ENCODE measurements at regions not wholly inside any gene's neighbourhood (a gene's known extent, or its start where the extent isn't known, plus 50 kb on each side); places are given as distances from the start of the nearest gene placed in this dataset.
"Not testable (repeated sequence)": the region's sequence is repeated elsewhere in the genome, so short reads cannot be mapped to it uniquely, and the experiment has no call there.

DNA sequence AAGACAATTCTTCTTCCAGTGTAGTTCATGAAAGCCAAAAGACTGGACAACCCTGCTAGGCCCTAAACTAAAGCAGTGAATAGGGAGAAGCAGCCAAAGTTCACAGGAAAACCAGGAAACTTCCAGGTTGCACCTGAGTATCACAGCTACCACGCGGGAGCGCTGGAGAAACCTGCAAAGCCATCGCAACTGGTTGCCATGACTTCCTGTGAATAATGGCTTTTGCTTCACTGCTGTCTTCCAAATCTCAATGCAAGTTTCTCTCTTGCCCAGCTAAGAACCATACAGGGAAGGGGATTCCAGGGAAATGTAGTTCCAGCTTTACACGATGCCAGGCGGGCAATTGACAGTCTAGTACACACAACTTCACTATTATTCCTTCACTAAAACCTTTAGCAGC, 114.1 kb downstream of the GXYLT1 start:
- ATAC-seq: no peak

- no peak for ATAC-seq
These were observed 117.1 kb downstream of the GXYLT1 start for GRCh38 chr12:42027546-42027945.

DNA sequence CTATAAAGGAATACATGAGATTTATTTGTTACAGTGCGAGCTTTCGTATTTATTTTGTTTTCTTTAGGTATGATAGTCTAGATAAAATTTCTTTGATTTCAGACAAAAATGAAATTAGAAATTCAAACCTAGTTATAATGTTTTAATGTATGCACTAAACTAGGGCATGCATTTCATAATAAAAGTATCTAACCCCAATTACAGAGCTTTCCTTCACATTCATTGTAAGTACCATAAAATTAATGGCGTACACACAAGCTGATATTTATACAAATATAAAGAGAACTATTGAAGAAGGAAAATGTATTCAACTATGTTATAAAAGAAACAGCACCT, 120.2 kb downstream of the GXYLT1 start:
- ATAC-seq: no peak

DNA sequence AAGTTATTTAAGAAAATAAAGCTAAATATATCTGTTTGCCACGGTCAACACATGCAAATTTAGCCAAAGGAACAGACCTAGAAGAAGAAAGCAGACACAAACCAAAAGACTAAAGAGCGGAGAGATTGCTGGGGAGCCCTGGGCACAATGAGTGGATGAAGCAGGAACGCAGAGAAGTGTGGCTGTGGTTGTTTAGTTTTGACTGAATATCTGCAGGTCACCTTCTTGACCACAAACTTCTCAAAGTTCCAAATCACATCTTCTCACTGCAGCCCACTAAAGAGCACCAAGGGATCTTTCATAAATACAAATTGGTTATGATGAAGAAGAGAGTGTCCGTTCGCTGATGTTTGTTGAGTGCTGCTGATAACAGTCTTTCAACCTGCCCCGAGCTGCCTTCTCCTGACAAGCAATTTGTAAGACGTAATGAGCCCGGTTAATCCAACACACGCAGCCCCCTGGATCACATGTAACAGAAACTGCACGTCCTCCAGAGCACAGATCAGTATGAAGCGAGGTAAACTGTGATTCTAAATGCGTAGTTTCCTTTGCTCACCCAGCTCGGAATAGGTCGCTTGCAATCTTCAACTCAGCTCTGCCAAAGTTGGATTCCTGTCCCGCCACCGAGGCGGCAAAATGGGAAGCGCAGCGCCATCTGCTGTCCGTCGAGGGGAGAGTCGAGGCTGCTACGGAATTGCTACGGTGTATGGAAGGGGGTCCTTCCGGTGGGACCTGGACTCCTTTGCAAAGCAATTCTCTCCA, 120.8 kb downstream of the GXYLT1 start:
- peak; percentile 65 for ATAC-seq

- ATAC-seq: not testable (repeated sequence)
These were observed 122.7 kb downstream of the GXYLT1 start for GRCh38 chr12:42021937-42022336.

GRCh38 chr12:42021469-42021868, 123.2 kb downstream of the GXYLT1 start:
- ATAC-seq: no peak

DNA sequence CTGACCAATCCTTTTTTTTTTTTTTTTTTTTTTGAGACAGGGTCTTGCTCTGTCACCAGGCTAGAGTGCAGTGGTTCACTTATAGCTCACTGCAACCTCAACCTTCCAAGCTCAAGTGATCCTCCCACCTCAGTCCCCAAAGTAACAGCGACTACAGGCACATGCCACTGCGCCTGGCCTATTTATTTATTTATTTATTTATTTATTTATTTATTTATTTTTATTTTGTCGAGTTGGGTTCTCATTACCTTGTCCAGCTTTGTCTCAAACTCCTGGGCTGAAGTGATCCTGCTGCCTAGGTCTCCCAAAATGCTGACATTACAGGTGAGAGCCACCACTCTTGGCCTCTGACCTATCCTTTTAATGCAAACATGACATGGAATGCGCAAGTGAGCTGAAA, 124.4 kb downstream of the GXYLT1 start:
- ATAC-seq: no peak

DNA sequence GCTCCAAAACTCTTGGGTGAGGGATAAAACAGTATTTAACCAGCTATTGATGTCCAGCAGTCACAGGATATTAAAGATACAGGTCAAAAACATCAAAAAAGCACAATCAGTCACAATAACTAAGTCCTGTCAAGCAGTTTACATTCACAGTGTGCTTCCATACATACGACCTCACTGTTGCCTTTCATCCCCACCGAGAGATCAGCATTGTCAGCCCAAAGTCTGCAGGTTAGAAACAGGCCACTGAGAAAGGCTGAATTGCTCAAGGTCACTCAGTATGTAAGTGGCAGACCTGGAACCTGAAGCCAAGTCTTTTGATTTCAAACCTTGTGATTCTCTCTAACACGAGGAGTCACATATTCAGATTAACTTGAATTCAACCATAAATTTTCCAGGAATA, 124.9 kb downstream of the GXYLT1 start:
- ATAC-seq: no peak

- ATAC-seq: no peak
These were observed 127.6 kb downstream of the GXYLT1 start for GRCh38 chr12:42017051-42017450.

DNA sequence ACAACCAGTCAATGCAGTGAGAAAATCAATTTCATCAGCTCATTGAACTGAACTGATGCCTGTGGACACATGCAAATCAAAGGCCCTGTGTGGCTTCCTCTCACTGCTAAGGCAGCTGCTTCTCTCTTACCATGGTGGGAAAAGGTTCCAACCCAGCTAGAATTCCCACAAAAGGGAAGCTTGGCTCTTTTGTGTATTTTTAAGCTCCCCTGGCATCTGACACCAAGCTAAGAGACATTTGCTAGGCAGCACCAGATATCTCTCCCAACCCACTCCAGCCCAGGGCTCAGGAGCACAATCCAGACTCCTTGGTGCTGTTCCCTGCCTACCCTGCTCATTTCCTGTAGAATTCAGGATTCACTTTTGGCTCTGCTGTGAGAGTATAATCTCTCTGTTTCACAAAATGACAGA, 129.6 kb downstream of the GXYLT1 start:
- ATAC-seq: no peak

DNA sequence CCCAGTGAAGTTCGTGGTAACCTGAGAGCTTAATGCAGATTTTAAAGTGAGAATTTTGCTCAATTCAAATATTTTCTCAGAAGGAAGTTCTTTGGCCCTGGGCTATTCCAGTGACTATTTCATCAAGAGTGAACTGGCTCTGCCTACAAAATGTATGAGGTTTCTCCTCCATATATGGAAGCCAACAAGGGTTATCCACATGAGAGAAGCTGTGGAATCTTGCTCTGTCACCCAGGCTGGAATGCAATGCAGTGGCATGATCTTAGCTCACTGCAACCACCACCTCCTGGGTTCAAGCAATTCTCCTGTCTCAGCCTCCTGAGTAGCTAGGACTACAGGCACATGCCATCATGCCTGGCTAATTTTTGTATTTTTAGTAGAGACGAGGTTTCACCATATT, 132.2 kb downstream of the GXYLT1 start:
- ATAC-seq: not testable (repeated sequence)

GRCh38 chr12:42010715-42011114, 134.0 kb downstream of the GXYLT1 start:
- ATAC-seq: no peak

- ATAC-seq: no peak
These were observed 134.4 kb downstream of the GXYLT1 start for GRCh38 chr12:42010257-42010656.

GRCh38 chr12:42008996-42009395, 135.7 kb downstream of the GXYLT1 start:
- ATAC-seq: no peak

GRCh38 chr12:42003031-42003430, 141.6 kb downstream of the GXYLT1 start:
- no peak for ATAC-seq

DNA sequence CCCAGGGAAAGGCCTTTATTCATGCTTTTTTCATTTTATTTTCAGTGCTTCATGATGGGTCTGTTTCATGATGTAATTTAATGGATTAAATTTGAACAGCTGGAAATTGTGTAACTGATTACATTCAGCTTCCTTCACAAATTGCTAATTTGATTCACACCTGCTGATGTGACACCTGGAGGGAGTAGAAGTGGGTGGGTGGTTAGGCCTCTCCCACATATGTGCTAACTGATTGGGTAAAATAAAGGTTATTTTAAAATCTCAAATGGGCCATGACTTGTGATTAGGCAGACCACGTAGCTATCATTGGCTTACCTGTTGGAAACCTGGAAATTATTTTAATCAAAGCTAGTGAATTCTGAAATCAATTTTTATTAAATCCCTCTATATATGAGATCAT, 142.1 kb downstream of the GXYLT1 start:
- ATAC-seq: no peak

DNA sequence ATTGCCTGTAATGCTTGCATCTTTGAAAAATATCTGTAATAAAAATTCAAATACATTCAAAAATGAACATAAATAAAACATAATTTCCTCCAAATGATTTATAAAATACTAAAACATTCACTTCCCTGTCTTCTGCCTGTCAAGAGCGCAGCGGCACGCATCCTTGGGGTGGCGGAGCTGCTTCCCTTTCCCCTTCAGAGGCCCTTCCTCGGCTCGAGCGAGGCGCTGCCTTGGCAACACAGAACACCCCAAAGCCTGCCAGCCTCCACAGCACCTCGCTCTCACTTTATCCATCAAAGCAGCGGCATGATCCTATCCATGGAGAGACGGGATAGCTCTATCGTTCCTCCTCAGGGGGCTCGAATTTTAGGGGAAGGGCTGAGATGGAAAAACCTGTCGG, 146.2 kb downstream of the GXYLT1 start:
- ATAC-seq: no peak

- ATAC-seq: no peak
These were observed 151.4 kb downstream of the GXYLT1 start for GRCh38 chr12:41993283-41993682.

DNA sequence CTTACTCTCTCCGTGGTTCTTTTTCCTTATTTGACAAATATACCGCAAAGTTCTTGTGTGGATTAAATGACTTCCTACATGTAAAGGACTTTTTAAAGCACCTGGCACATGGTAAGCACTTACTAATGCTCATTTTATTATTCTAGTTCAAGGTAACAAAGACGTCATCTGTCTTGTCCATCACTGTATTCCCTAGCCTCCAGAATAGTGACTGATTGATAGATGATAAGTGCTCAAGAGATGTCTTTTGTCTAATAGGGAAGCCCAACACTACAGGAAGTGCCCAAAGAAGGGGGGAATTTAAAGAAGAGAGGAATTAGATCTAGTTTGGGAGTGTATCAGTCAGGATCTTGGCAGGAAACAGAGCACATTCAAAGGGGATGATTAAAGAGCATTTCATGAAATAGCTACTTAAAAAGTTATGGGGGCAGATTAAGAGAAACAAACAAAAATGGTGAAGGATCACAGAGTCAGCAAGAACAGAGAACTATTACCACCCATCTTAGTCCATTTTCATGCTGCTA, 151.9 kb downstream of the GXYLT1 start:
- no peak for ATAC-seq

- no peak for ATAC-seq
These were observed 152.7 kb downstream of the GXYLT1 start for GRCh38 chr12:41992022-41992421.

DNA sequence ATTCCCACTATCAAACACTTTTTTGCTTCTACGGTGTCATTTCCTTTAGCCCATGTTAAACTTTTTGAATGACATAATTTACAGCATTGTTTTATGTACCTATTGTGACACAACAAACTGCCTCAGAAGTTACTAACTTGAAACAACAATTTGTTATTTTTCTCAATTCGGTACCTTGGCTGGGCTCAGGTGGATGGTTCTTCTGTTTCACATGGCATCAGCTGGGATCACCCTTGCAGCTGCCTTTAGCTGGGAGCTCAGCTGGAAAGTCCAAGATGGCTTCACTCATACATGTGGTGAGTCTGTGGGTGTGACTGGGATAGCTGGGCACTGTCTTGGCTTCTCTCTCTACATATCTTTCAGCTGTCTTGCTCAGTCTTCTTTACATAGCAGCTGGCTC, 156.0 kb downstream of the GXYLT1 start:
- ATAC-seq: no peak

DNA sequence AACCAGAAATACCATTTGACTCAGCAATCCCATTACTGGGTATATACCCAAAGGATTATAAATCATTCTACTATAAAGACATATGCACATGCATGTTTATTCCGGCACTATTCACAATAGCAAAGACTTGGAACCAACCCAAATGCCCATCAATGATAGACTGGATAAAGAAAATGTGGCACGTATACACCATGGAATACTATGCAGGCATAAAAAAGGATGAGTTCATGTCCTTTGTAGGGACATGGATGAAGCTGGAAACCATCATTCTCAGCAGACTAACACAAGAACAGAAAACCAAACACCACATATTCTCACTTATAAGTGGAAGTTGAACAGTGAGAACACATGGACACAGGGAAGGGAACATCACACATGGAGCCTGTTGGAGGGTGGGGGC, 158.2 kb downstream of the GXYLT1 start:
- not testable (repeated sequence) for ATAC-seq

- no peak for ATAC-seq
These were observed 160.8 kb downstream of the GXYLT1 start for GRCh38 chr12:41983856-41984255.

- no peak for ATAC-seq
These were observed 161.3 kb downstream of the GXYLT1 start for GRCh38 chr12:41983394-41983793.

- peak; percentile 28 for ATAC-seq
These were observed 162.9 kb downstream of the GXYLT1 start for GRCh38 chr12:41981758-41982157.

Data from esophagus mucosa (tissue), 1 donor.